Esophagus (tissue), 2 donors: ENCODE measurements at regions not wholly inside any gene's neighbourhood (a gene's known extent, or its start where the extent isn't known, plus 50 kb on each side); places are given as distances from the start of the nearest gene placed in this dataset.
"Not testable (repeated sequence)": the region's sequence is repeated elsewhere in the genome, so short reads cannot be mapped to it uniquely, and the experiment has no call there.

Source experiments
- H3K27ac ChIP-seq, 2 donors: one replicate each; pipeline ENCODE4 v1.5.1; 2013; ENCODE audit warnings: low read depth in 2 of 2, mild to moderate bottlenecking in 2 of 2, inconsistent platforms in 1 of 2, low read length in 1 of 2, moderate library complexity in 1 of 2
- H3K27me3 ChIP-seq, 2 donors: one replicate each; pipeline ENCODE4 v1.6.1; 2013; ENCODE audit warnings: low read length in 2 of 2, control low read depth in 1 of 2, mild to moderate bottlenecking in 1 of 2; ENCODE audit not compliant: insufficient read depth in 2 of 2, control insufficient read depth in 1 of 2
- H3K36me3 ChIP-seq, 2 donors: one replicate each; pipeline ENCODE4 v1.6.1; 2013; ENCODE audit warnings: low read length in 1 of 2; ENCODE audit not compliant: control insufficient read depth in 2 of 2, insufficient read depth in 2 of 2
- H3K4me1 ChIP-seq, 2 donors: one replicate each; pipeline ENCODE4 v1.6.1; 2013; ENCODE audit warnings: low read length in 1 of 2; ENCODE audit not compliant: control insufficient read depth in 2 of 2, insufficient read depth in 2 of 2
- H3K4me3 ChIP-seq, 2 donors: one replicate each; pipeline ENCODE4 v1.5.1; 2013; ENCODE audit warnings: low read length in 2 of 2, mild to moderate bottlenecking in 2 of 2, low read depth in 1 of 2, moderate library complexity in 1 of 2
- H3K9me3 ChIP-seq, 2 donors: one replicate each; pipeline ENCODE4 v1.6.1; 2013; ENCODE audit warnings: mild to moderate bottlenecking in 2 of 2, low read depth in 1 of 2, low read length in 1 of 2, moderate library complexity in 1 of 2; ENCODE audit not compliant: control insufficient read depth in 2 of 2, insufficient read depth in 1 of 2
- WGBS, 2 donors: extraction: QIAGEN DNeasy Blood & Tissue Kit; methylation state at CpG; one replicate each; pipeline ENCODE4 v1.1.7; 2013; 5-methylcytosine and 5-hydroxymethylcytosine counted together
- donor health status: healthy with polysubstance abuse.
- donor health status: Bipolar disorder and iron deficiency.

- no peaks in the 10 kb centered on the region for H3K4me1 ChIP-seq
- 43 to 48% methylated on average over 5 of the region's 5 CpGs for WGBS, 2 donors
- no peaks in the 10 kb centered on the region for H3K27me3 ChIP-seq
- no peak overlapping the region for H3K4me3 ChIP-seq
- no peaks in the 10 kb centered on the region for H3K36me3 ChIP-seq
- no peaks in the 10 kb centered on the region for H3K9me3 ChIP-seq
- H3K27ac ChIP-seq = no peak overlapping the region
Observed at GRCh38 chr9:124164811-124165210, 92.9 kb upstream of the NEK6 start.

- Histone ChIP-seq H3K4me1 (no peaks in the 10 kb centered on the region), H3K27me3 (no peaks in the 10 kb centered on the region), H3K4me3 (no peak overlapping the region), H3K9me3 (no peaks in the 10 kb centered on the region), H3K27ac (no peak overlapping the region), H3K36me3 (no peaks in the 10 kb centered on the region)
- 69 to 79% methylated on average over 5 of the region's 5 CpGs for WGBS, 2 donors
Observed at GRCh38 chr9:124174433-124174832, 83.3 kb upstream of the NEK6 start.

DNA sequence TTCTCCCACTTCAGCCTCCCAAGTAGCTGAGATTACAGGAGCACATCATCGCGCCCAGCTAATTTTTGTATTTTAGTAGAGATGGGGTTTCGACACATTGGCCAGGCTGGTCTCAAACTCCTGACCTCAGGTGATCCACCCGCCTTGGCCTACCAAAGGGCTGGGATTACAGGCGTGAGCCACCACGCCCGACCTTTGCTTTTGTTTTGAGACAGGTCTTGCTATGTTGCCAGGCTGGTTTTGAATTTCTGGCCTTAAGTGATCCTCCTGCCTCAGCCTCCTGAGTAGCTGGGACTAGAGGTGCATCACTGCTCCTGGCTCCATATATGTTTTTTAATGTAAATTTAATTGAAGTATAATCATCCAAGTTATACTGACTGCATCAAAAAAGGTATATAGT lies 80.2 kb upstream of the NEK6 start:
- WGBS, 2 donors = 93 to 95% methylated on average over 7 of the region's 7 CpGs
- not testable (repeated sequence) for H3K27ac ChIP-seq, H3K36me3 ChIP-seq, H3K9me3 ChIP-seq, H3K4me3 ChIP-seq, H3K27me3 ChIP-seq, H3K4me1 ChIP-seq

GRCh38 chr9:124179196-124180071 lies 78.3 kb upstream of the NEK6 start:
- Histone ChIP-seq H3K4me1 (no peaks in the 10 kb centered on the region), H3K27me3 (no peaks in the 10 kb centered on the region), H3K36me3 (no peaks in the 10 kb centered on the region), H3K4me3 (no peak overlapping the region), H3K27ac (no peak overlapping the region), H3K9me3 (peaks cover 0 to 2% of the 10 kb centered on the region in 2 donors)
- 83 to 85% methylated on average over 19 of the region's 19 CpGs for WGBS, 2 donors

GRCh38 chr9:124180557-124180956 lies 77.2 kb upstream of the NEK6 start:
- Histone ChIP-seq H3K27me3 (no peaks in the 10 kb centered on the region), H3K4me1 (no peaks in the 10 kb centered on the region), H3K27ac (no peak overlapping the region), H3K9me3 (peaks cover 0 to 2% of the 10 kb centered on the region in 2 donors), H3K36me3 (no peaks in the 10 kb centered on the region), H3K4me3 (no peak overlapping the region)
- 17 to 18% methylated on average over 7 of the region's 7 CpGs for WGBS, 2 donors

- Histone ChIP-seq H3K4me3 (no peak overlapping the region), H3K27ac (no peak overlapping the region), H3K4me1 (no peaks in the 10 kb centered on the region), H3K9me3 (peaks cover 0 to 2% of the 10 kb centered on the region in 2 donors), H3K36me3 (no peaks in the 10 kb centered on the region), H3K27me3 (no peaks in the 10 kb centered on the region)
- 59 to 72% methylated on average over 5 of the region's 5 CpGs for WGBS, 2 donors
Observed at GRCh38 chr9:124182741-124183140, 75.0 kb upstream of the NEK6 start.

DNA sequence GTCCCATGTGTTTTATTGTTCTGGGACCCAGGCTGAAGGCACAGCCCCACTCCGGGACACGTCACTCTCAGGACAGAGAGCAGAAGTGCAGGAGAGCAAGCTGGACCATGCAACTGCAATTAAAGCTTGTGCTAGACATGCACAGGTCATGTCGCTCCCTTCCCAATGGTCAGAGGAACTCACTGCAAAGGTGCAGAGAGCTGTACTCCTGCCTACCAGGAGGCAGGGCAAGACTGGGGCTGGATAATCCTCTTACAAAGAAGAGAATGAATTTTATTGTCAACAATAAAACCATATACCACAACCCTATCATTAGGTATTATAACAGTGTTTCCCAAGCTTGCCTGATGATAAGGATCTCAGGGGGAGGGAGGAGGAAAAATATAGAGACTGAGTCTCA lies 74.0 kb upstream of the NEK6 start:
- H3K27ac ChIP-seq = no peak overlapping the region
- H3K36me3 ChIP-seq = no peaks in the 10 kb centered on the region
- 91 to 93% methylated on average over 3 of the region's 3 CpGs for WGBS, 2 donors
- peaks cover 0 to 2% of the 10 kb centered on the region in 2 donors for H3K9me3 ChIP-seq
- no peaks in the 10 kb centered on the region for H3K4me1 ChIP-seq
- no peak overlapping the region for H3K4me3 ChIP-seq
- no peaks in the 10 kb centered on the region for H3K27me3 ChIP-seq

DNA sequence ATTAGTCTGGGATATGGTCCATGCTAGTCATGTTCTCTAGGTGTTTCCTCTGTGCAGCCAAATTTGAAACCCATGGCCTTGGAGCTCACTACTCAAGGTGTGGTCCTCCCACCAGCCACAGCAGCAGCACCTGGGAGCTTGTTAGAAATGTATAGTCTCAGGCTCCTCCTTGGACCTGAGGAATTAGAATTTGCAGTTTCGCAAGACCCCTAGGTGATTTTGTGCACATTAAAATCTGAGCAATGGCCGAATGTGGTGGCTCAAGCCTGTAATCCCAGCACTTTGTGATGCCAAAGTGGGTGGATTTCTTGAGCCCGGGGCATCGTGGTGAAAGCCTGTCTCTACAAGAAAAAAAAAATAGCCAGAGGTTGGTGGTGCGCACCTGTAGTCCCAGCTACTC lies 72.3 kb upstream of the NEK6 start:
- H3K9me3 ChIP-seq = peaks cover 0 to 2% of the 10 kb centered on the region in 2 donors
- no peak overlapping the region for H3K4me3 ChIP-seq
- H3K4me1 ChIP-seq = no peaks in the 10 kb centered on the region
- H3K27ac ChIP-seq = no peak overlapping the region
- 83 to 91% methylated on average over 5 of the region's 5 CpGs for WGBS, 2 donors
- no peaks in the 10 kb centered on the region for H3K27me3 ChIP-seq
- no peaks in the 10 kb centered on the region for H3K36me3 ChIP-seq

DNA sequence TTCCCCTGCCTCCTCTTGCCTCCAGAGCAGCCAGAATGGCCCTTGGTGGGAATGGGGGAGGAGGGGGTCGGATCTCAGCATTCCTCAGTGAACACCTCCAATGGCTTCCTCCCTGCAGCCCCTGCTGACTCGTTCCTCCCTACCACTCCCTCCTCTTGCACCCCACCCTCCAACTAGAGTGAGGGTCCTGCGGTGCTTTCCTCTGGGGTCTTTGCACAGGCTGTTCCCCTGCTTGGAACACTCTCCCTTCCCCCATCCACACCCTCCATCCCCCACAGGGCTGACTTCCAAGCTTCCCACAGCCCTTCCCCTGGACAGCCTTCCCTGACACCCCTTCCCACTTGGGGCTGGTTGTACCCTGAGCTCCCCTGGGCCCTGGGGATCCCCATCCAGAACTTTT lies 70.4 kb upstream of the NEK6 start:
- peaks cover 0 to 2% of the 10 kb centered on the region in 2 donors for H3K9me3 ChIP-seq
- no peaks in the 10 kb centered on the region for H3K4me1 ChIP-seq
- H3K4me3 ChIP-seq = no peak overlapping the region
- no peak overlapping the region for H3K27ac ChIP-seq
- WGBS, 2 donors = 52 to 73% methylated on average over 3 of the region's 3 CpGs
- H3K36me3 ChIP-seq = no peaks in the 10 kb centered on the region
- no peaks in the 10 kb centered on the region for H3K27me3 ChIP-seq
